ENCODE measurements at regions not wholly inside any gene's neighbourhood (a gene's known extent, or its start where the extent isn't known, plus 50 kb on each side); places are given as distances from the start of the nearest gene placed in this dataset.

GRCh38 chr3:159275741-159276140 is 473.9 kb downstream of the MFSD1 start (continued):
- TF ChIP-seq TCF7L2 (IDR thresholded peaks at IDR 0.05; ENCODE audit: borderline replicate concordance, extremely low read depth, insufficient read depth, insufficient read length) (no peak), POLR2AphosphoS5 (IDR thresholded peaks at IDR 0.05; ENCODE audit: low read depth, low read length) (no peak), SIN3A (IDR thresholded peaks at IDR 0.05; ENCODE audit: low read depth) (no peak), SP1 (IDR thresholded peaks at IDR 0.05; ENCODE audit: low read depth) (no peak), ZBTB33 (IDR thresholded peaks at IDR 0.05; ENCODE audit: extremely low read depth, insufficient replicate concordance, low read length) (no peak), JUND (IDR thresholded peaks at IDR 0.05) (no peak), ELF1 (IDR thresholded peaks at IDR 0.05; ENCODE audit: borderline replicate concordance, low read depth) (no peak), EZH2phosphoT487 (IDR thresholded peaks at IDR 0.05; ENCODE audit: borderline replicate concordance) (no peak), MAX (IDR thresholded peaks at IDR 0.05) (no peak), SRF (IDR thresholded peaks at IDR 0.05; ENCODE audit: low read depth) (no peak)

GRCh38 chr3:159277814-159278213 is 476.0 kb downstream of the MFSD1 start:
- Histone ChIP-seq H3K79me2 (ENCODE audit: insufficient read depth, low read length) (no peaks in the 10 kb centered on the region), H3K4me1 (ENCODE audit: control insufficient read depth in 1 of 2, insufficient read depth in 2 of 2, low read length in 2 of 2) (no peaks in the 10 kb centered on the region), H3K4me3 (replicated peaks in 1 of 2; ENCODE audit: low read depth in 1 of 2, low read length in 2 of 2) (no peak overlapping the region), H3K27me3 (ENCODE audit: insufficient read depth, low read length) (no peaks in the 10 kb centered on the region), H3K4me2 (ENCODE audit: low read length) (no peak overlapping the region), H3K27ac (ENCODE audit: low read depth, low read length) (no peak overlapping the region), H2AFZ (ENCODE audit: low read depth, low read length, poor library complexity, severe bottlenecking) (no peak overlapping the region), H3K9me2 (ENCODE audit: insufficient read depth) (no peaks in the 10 kb centered on the region), H4K20me1 (ENCODE audit: insufficient read depth) (no peaks in the 10 kb centered on the region), H3K9me3 (ENCODE audit: control insufficient read depth in 1 of 2, insufficient read depth in 1 of 2, low read depth in 1 of 2, low read length in 2 of 2) (no peaks in the 10 kb centered on the region), H3K36me3 (ENCODE audit: control insufficient read depth in 1 of 2, insufficient read depth in 2 of 2, low read length in 2 of 2) (no peaks in the 10 kb centered on the region), H3K9ac (ENCODE audit: low read length) (no peak overlapping the region)
- ChIA-PET CTCF (no interaction called here), RAD21 (ENCODE audit: low non-redundant PET in 1 of 2, low total read pairs in 2 of 2, uncharacterized antibody in 2 of 2, unreplicated experiment in 2 of 2) (no interaction called here), POLR2A (no interaction called here)
- no TSS peak for BruUV-seq (replicated peaks)
- no peak for DNase-seq (ENCODE audit: low read depth, low spot score)
- TF ChIP-seq ZBTB33 (IDR thresholded peaks at IDR 0.05; ENCODE audit: extremely low read depth, insufficient replicate concordance, low read length) (no peak), REST (IDR thresholded peaks at IDR 0.05; ENCODE audit: low read depth) (no peak), POLR2A (IDR thresholded peaks at IDR 0.05; ENCODE audit: borderline replicate concordance, extremely low read depth, insufficient read depth, insufficient read length) (no peak), ATF3 (IDR thresholded peaks at IDR 0.05) (no peak), SP1 (IDR thresholded peaks at IDR 0.05; ENCODE audit: low read depth) (no peak), TCF7L2 (IDR thresholded peaks at IDR 0.05; ENCODE audit: borderline replicate concordance, extremely low read depth, insufficient read depth, insufficient read length) (no peak), SRF (IDR thresholded peaks at IDR 0.05; ENCODE audit: low read depth) (no peak), ZNF274 (IDR thresholded peaks at IDR 0.05; ENCODE audit: low read depth, low read length) (no peak)
- intact Hi-C loops (cut with micrococcal nuclease), result no loop called here
- no peak for ATAC-seq

Data from HCT116 (cell line).